ENCODE measurements at regions not wholly inside any gene's neighbourhood (a gene's known extent, or its start where the extent isn't known, plus 50 kb on each side); places are given as distances from the start of the nearest gene placed in this dataset.

DNA sequence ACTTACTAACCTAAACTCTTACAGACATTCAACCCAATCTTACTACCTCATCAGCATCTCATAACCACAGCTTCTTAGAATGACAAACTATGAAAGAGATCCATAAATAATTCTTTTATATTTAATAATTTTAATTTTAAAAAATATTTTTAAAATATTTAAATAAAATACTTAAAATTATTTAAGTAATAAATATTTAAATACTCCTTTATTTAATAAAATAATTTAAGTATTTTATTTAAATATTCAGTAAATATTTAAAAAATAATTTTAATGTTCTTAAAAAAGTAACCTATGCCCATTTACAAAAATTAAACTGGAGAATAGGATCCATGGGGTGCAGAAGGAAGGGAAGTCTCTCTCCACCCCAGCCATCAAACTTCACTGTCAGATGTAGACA, 627.3 kb upstream of the MGMT start:
- Histone ChIP-seq H3K9me3 (ENCODE audit: control insufficient read depth in 4 of 4, low read length in 3 of 4) (no peaks in the 10 kb centered on the region), H3K4me3 (ENCODE audit: low read depth in 1 of 3, low read length in 3 of 3) (no peak overlapping the region), H3K9ac (ENCODE audit: low read depth in 1 of 2, low read length in 2 of 2) (no peak overlapping the region), H3K27ac (ENCODE audit: low read depth in 1 of 2, low read length in 2 of 2) (no peak overlapping the region), H3K27me3 (ENCODE audit: control insufficient read depth in 4 of 4, insufficient read depth in 4 of 4, low read length in 3 of 4) (peaks cover 0 to 4% (median 0%) of the 10 kb centered on the region in 4 donors), H3K36me3 (ENCODE audit: control insufficient read depth in 4 of 4, insufficient read depth in 3 of 4, low read depth in 1 of 4, low read length in 3 of 4) (no peaks in the 10 kb centered on the region), H3K4me1 (ENCODE audit: control insufficient read depth in 4 of 4, insufficient read depth in 4 of 4, low read length in 3 of 4) (no peaks in the 10 kb centered on the region)
- TF ChIP-seq HNF4A (conservative IDR thresholded peaks at IDR 0.05) (no peak), GABPA (IDR thresholded peaks at IDR 0.05 in 1 of 2, conservative IDR thresholded peaks at IDR 0.05 in 1 of 2) (no peak), FOXA1 (IDR thresholded peaks at IDR 0.05) (no peak), YY1 (IDR thresholded peaks at IDR 0.05) (no peak), RXRA (IDR thresholded peaks at IDR 0.05) (no peak), JUND (IDR thresholded peaks at IDR 0.05) (no peak), RAD21 (IDR thresholded peaks at IDR 0.05) (no peak), HNF4G (IDR thresholded peaks at IDR 0.05) (no peak), NR2F2 (IDR thresholded peaks at IDR 0.05) (no peak), CTCF (IDR thresholded peaks at IDR 0.05; ENCODE audit: low read depth, low read length, missing input control) (no peak), REST (IDR thresholded peaks at IDR 0.05) (no peak)
- TF ChIP-seq, protein P1, sequence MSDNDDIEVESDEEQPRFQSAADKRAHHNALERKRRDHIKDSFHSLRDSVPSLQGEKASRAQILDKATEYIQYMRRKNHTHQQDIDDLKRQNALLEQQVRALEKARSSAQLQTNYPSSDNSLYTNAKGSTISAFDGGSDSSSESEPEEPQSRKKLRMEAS (IDR thresholded peaks at IDR 0.05), result no peak
- TF ChIP-seq, protein P2, sequence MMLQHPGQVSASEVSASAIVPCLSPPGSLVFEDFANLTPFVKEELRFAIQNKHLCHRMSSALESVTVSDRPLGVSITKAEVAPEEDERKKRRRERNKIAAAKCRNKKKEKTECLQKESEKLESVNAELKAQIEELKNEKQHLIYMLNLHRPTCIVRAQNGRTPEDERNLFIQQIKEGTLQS (IDR thresholded peaks at IDR 0.05), result no peak
- DNase-seq (ENCODE audit: low spot score), result no peak

- no peak for DNase-seq (ENCODE audit: low spot score)
- TF ChIP-seq RXRA (IDR thresholded peaks at IDR 0.05), result no peak
- no peak for TF ChIP-seq HNF4A (conservative IDR thresholded peaks at IDR 0.05)
- TF ChIP-seq GABPA (IDR thresholded peaks at IDR 0.05 in 1 of 2, conservative IDR thresholded peaks at IDR 0.05 in 1 of 2), result no peak
- no peak for TF ChIP-seq YY1 (IDR thresholded peaks at IDR 0.05)
- no peak for TF ChIP-seq FOXA1 (IDR thresholded peaks at IDR 0.05)
- TF ChIP-seq, protein P3, sequence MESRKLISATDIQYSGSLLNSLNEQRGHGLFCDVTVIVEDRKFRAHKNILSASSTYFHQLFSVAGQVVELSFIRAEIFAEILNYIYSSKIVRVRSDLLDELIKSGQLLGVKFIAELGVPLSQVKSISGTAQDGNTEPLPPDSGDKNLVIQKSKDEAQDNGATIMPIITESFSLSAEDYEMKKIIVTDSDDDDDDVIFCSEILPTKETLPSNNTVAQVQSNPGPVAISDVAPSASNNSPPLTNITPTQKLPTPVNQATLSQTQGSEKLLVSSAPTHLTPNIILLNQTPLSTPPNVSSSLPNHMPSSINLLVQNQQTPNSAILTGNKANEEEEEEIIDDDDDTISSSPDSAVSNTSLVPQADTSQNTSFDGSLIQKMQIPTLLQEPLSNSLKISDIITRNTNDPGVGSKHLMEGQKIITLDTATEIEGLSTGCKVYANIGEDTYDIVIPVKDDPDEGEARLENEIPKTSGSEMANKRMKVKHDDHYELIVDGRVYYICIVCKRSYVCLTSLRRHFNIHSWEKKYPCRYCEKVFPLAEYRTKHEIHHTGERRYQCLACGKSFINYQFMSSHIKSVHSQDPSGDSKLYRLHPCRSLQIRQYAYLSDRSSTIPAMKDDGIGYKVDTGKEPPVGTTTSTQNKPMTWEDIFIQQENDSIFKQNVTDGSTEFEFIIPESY (IDR thresholded peaks at IDR 0.05), result no peak
- TF ChIP-seq SP1 (IDR thresholded peaks at IDR 0.05), result no peak
- Histone ChIP-seq H3K4me1 (ENCODE audit: control insufficient read depth in 4 of 4, insufficient read depth in 4 of 4, low read length in 3 of 4) (no peaks in the 10 kb centered on the region), H3K27me3 (ENCODE audit: control insufficient read depth in 4 of 4, insufficient read depth in 4 of 4, low read length in 3 of 4) (peaks cover 0 to 4% (median 0%) of the 10 kb centered on the region in 4 donors), H3K9me3 (ENCODE audit: control insufficient read depth in 4 of 4, low read length in 3 of 4) (no peaks in the 10 kb centered on the region), H3K9ac (ENCODE audit: low read depth in 1 of 2, low read length in 2 of 2) (no peak overlapping the region), H3K4me3 (ENCODE audit: low read depth in 1 of 3, low read length in 3 of 3) (no peak overlapping the region), H3K27ac (ENCODE audit: low read depth in 1 of 2, low read length in 2 of 2) (no peak overlapping the region), H3K36me3 (ENCODE audit: control insufficient read depth in 4 of 4, insufficient read depth in 3 of 4, low read depth in 1 of 4, low read length in 3 of 4) (no peaks in the 10 kb centered on the region)
- WGBS, result 50% methylated on average over 4 of the region's 4 CpGs
These were observed 623.1 kb upstream of the MGMT start for GRCh38 chr10:128843972-128844371.

Measured in liver (tissue), 8 donors.